Astrocyte (in vitro differentiated cells and primary cell): ENCODE measurements at regions not wholly inside any gene's neighbourhood (a gene's known extent, or its start where the extent isn't known, plus 50 kb on each side); places are given as distances from the start of the nearest gene placed in this dataset.

Experiments
- DNase-seq: peaks from one replicate; pipeline ENCODE4 v3.0.0-alpha.2; 2010; ENCODE audit warnings: low read depth
- FAIRE-seq: peaks from 2 replicates; lab custom pipeline; 2011; peaks lifted over from hg19 to GRCh38; lab: Jason Lieb, UNC
- H2AFZ ChIP-seq: 2 replicates; pipeline ENCODE4 v1.6.0; 2012; ENCODE audit warnings: low read depth, low read length, inconsistent platforms
- H3K27ac ChIP-seq: 2 replicates; pipeline ENCODE4 v1.5.1; 2011; ENCODE audit warnings: low read depth, low read length, inconsistent platforms
- H3K27me3 ChIP-seq: 2 replicates; pipeline ENCODE4 v1.6.0; 2011; ENCODE audit warnings: low read length, inconsistent platforms; ENCODE audit not compliant: insufficient read depth
- H3K36me3 ChIP-seq: 2 replicates; pipeline ENCODE4 v1.5.1; 2011; ENCODE audit warnings: low read length, inconsistent platforms; ENCODE audit not compliant: insufficient read depth
- H3K4me1 ChIP-seq: 2 replicates; pipeline ENCODE4 v1.5.1; 2011; ENCODE audit warnings: low read length, inconsistent platforms; ENCODE audit not compliant: insufficient read depth
- H3K4me2 ChIP-seq: 2 replicates; pipeline ENCODE4 v1.6.0; 2012; ENCODE audit warnings: low read length, inconsistent platforms
- H3K4me3 ChIP-seq: 2 replicates; pipeline ENCODE4 v1.5.1; 2011; ENCODE audit warnings: low read depth, mild to moderate bottlenecking, low read length, inconsistent platforms; ENCODE audit not compliant: insufficient read depth
- H3K79me2 ChIP-seq: 2 replicates; pipeline ENCODE4 v1.6.0; 2012; ENCODE audit warnings: mild to moderate bottlenecking, low read length, inconsistent platforms; ENCODE audit not compliant: insufficient read depth
- H3K9ac ChIP-seq: 2 replicates; pipeline ENCODE4 v1.6.0; 2012; ENCODE audit warnings: mild to moderate bottlenecking, low read length, inconsistent platforms
- H3K9me3 ChIP-seq: 2 replicates; pipeline ENCODE4 v1.5.1; 2012; ENCODE audit warnings: low read depth, mild to moderate bottlenecking, low read length, inconsistent platforms; ENCODE audit not compliant: insufficient read depth
- H4K20me1 ChIP-seq: 2 replicates; pipeline ENCODE4 v1.6.0; 2012; ENCODE audit warnings: low read length, inconsistent platforms; ENCODE audit not compliant: insufficient read depth
- H3K27ac Mint-ChIP-seq: one replicate; pipeline ENCODE4 v1.8.0; 2021; ENCODE audit warnings: mild to moderate bottlenecking, mixed read lengths; ENCODE audit not compliant: unreplicated experiment
- H3K27me3 Mint-ChIP-seq: one replicate; pipeline ENCODE4 v1.8.0; 2021; ENCODE audit warnings: low read depth, mixed read lengths; ENCODE audit not compliant: unreplicated experiment
- H3K36me3 Mint-ChIP-seq: one replicate; pipeline ENCODE4 v1.8.0; 2021; ENCODE audit warnings: low read depth, mixed read lengths; ENCODE audit not compliant: unreplicated experiment
- H3K4me1 Mint-ChIP-seq: one replicate; pipeline ENCODE4 v1.8.0; 2021; ENCODE audit warnings: low read depth, mixed read lengths; ENCODE audit not compliant: unreplicated experiment
- H3K4me3 Mint-ChIP-seq: one replicate; pipeline ENCODE4 v1.8.0; 2021; ENCODE audit warnings: mild to moderate bottlenecking, moderate library complexity, mixed read lengths; ENCODE audit not compliant: unreplicated experiment
- H3K9me3 Mint-ChIP-seq: one replicate; pipeline ENCODE4 v1.8.0; 2021; ENCODE audit warnings: mild to moderate bottlenecking, mixed read lengths; ENCODE audit not compliant: unreplicated experiment
- EZH2 ChIP-seq: IDR thresholded peaks from 2 replicates; pipeline ENCODE4 v1.6.1; 2012; ENCODE audit warnings: mild to moderate bottlenecking, low read length, inconsistent platforms; ENCODE audit not compliant: insufficient read depth
- TF ChIP-seq, protein P1 (sequence below): IDR thresholded peaks from 2 replicates; pipeline ENCODE4 v1.5.1; 2011; ENCODE audit warnings: low read depth, mild to moderate bottlenecking, inconsistent platforms, low read length, moderate library complexity; ENCODE audit not compliant: insufficient read depth

DNA sequence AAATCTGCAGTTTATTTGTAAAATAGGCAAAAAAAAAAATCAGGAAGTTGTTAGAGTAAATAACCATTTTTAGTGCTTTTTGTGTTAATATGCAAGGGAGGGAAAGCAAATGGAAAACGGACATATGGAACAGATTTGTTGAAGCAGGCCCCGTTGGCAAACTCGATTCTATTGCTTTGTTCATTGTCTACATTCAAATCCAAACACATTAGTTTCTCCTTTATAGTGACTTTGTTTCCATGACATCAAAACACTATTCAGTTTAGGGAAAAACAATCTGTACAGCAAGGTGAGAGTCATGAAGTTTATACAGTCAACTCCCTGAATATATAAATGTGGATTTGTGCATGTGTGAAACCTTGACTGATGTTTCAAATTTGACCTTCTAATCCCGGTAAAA, 142.2 kb downstream of the FAM47A start:
- no peaks in the 10 kb centered on the region for H3K27me3 Mint-ChIP-seq
- Histone ChIP-seq H2AFZ (no peak overlapping the region), H3K9me3 (no peaks in the 10 kb centered on the region), H4K20me1 (no peaks in the 10 kb centered on the region), H3K4me3 (no peak overlapping the region), H3K36me3 (no peaks in the 10 kb centered on the region), H3K4me2 (no peak overlapping the region), H3K4me1 (no peaks in the 10 kb centered on the region), H3K9ac (no peak overlapping the region), H3K27ac (no peak overlapping the region), H3K27me3 (no peaks in the 10 kb centered on the region), H3K79me2 (no peaks in the 10 kb centered on the region)
- no peak overlapping the region for H3K27ac Mint-ChIP-seq
- no peaks in the 10 kb centered on the region for H3K9me3 Mint-ChIP-seq
- H3K4me3 Mint-ChIP-seq = no peak overlapping the region
- H3K4me1 Mint-ChIP-seq = no peaks in the 10 kb centered on the region
- no peaks in the 10 kb centered on the region for H3K36me3 Mint-ChIP-seq
- FAIRE-seq = peak; percentile 91
- no peak for DNase-seq
- no peak for TF ChIP-seq EZH2
- TF ChIP-seq, protein P1, sequence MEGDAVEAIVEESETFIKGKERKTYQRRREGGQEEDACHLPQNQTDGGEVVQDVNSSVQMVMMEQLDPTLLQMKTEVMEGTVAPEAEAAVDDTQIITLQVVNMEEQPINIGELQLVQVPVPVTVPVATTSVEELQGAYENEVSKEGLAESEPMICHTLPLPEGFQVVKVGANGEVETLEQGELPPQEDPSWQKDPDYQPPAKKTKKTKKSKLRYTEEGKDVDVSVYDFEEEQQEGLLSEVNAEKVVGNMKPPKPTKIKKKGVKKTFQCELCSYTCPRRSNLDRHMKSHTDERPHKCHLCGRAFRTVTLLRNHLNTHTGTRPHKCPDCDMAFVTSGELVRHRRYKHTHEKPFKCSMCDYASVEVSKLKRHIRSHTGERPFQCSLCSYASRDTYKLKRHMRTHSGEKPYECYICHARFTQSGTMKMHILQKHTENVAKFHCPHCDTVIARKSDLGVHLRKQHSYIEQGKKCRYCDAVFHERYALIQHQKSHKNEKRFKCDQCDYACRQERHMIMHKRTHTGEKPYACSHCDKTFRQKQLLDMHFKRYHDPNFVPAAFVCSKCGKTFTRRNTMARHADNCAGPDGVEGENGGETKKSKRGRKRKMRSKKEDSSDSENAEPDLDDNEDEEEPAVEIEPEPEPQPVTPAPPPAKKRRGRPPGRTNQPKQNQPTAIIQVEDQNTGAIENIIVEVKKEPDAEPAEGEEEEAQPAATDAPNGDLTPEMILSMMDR = no peak

DNA sequence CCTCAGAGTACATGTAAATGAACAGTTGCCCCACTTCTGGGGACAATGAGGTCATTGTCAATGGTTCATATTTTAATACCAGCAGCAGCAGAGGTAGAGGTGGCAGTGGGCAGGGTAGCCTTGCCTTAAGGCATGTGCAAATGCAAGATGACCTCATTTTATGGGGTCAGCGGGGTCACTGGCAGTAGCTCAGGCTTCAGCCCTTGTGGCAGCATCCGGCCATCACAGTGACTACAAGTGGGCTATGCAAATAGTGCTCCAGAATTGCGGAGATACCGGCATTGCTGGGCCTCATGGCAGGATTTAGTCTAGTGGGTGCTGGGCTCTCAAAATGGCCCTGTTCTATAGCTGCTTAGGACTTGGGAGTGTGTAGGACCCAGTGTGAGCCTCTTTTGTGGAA, 144.7 kb downstream of the FAM47A start:
- Histone ChIP-seq H3K79me2 (no peaks in the 10 kb centered on the region), H3K9me3 (no peaks in the 10 kb centered on the region), H3K4me2 (no peak overlapping the region), H2AFZ (no peak overlapping the region), H4K20me1 (no peaks in the 10 kb centered on the region), H3K36me3 (no peaks in the 10 kb centered on the region), H3K27ac (no peak overlapping the region), H3K4me3 (no peak overlapping the region), H3K4me1 (no peaks in the 10 kb centered on the region), H3K9ac (no peak overlapping the region), H3K27me3 (no peaks in the 10 kb centered on the region)
- no peak overlapping the region for H3K27ac Mint-ChIP-seq
- FAIRE-seq = no peak
- H3K4me3 Mint-ChIP-seq = no peak overlapping the region
- H3K27me3 Mint-ChIP-seq = no peaks in the 10 kb centered on the region
- DNase-seq = no peak
- H3K4me1 Mint-ChIP-seq = no peaks in the 10 kb centered on the region
- TF ChIP-seq, protein P1 = no peak
- no peak for TF ChIP-seq EZH2
- no peaks in the 10 kb centered on the region for H3K36me3 Mint-ChIP-seq
- H3K9me3 Mint-ChIP-seq = no peaks in the 10 kb centered on the region

DNA sequence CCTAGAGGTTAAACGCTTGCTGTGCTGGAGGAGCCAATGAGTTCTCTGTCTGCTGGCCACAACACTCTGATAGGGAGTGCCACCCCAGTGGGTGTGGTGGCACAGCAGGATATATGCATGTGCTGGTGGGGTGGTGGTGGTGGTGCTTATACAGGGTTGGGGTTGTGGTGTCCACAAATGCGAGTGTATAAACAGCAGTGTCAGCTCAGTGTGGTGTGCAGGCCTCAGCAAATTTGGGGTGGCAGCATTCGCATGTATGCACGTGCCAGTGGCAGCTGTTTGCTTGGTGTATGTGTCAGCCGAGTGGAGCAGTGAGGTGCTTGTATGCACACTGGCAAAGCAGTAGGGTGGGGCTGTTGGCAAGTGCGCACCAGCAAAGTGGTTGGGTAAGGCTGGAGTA, 157.4 kb downstream of the FAM47A start:
- H3K9me3 ChIP-seq = no peaks in the 10 kb centered on the region
- H3K4me3 ChIP-seq = no peak overlapping the region
- FAIRE-seq = no peak
- no peaks in the 10 kb centered on the region for H4K20me1 ChIP-seq
- H3K4me1 ChIP-seq = no peaks in the 10 kb centered on the region
- H3K9ac ChIP-seq = no peak overlapping the region
- Mint-ChIP-seq H3K36me3 (no peaks in the 10 kb centered on the region), H3K27ac (no peak overlapping the region), H3K9me3 (no peaks in the 10 kb centered on the region), H3K4me1 (no peaks in the 10 kb centered on the region), H3K4me3 (no peak overlapping the region), H3K27me3 (no peaks in the 10 kb centered on the region)
- no peaks in the 10 kb centered on the region for H3K27me3 ChIP-seq
- no peaks in the 10 kb centered on the region for H3K79me2 ChIP-seq
- no peak overlapping the region for H3K27ac ChIP-seq
- no peak for TF ChIP-seq EZH2
- TF ChIP-seq, protein P1 = no peak
- H3K4me2 ChIP-seq = no peak overlapping the region
- no peaks in the 10 kb centered on the region for H3K36me3 ChIP-seq
- H2AFZ ChIP-seq = no peak overlapping the region
- DNase-seq = no peak
